NCI-H748 treated with DMSO at 0.1 percent for 48 hours (cell line): ENCODE measurements at regions not wholly inside any gene's neighbourhood (a gene's known extent, or its start where the extent isn't known, plus 50 kb on each side); places are given as distances from the start of the nearest gene placed in this dataset.

Source experiments
- DNase-seq: peaks from one replicate; lab custom pipeline; 2025; lab: John Stamatoyannopoulos, UW

DNA sequence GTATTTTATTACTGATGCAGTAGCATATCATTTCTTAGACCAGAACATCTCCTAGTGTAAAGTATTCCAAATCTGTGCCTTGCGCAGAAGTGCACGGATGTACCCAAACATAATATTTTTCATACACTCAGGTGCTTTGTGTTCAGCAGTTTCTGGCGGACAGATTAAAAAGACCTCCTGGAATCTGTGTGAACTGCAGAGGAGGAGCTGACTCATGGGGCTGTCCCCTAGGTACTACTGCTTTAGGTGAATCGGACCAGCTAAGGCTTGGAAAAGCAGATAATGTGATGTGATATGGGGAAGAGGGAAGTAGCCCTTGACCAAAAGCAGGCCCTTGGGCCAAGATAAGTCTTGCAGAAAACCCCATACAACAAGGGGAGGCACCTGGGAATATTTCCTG, 310.1 kb downstream of the PLK2 start:
- no peak for DNase-seq

DNA sequence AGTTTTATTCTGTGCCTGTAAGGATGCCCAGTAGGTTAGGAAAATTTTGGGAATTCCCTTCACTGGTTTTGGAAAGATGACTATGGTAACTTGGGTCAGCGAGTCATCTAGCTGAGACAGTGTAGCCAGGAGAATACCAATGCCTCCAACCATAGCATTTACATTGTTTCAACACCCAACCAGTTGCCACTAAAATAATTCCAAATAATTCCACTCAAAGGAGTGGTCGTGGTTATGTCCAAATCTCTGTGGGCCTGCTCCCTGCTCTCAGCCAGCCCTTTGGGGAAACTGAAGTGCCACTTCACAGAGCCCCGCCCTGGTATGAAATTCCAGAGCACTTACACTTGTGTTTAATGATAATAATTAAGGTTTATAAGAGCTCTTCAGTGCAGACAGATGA, 310.5 kb downstream of the PLK2 start:
- no peak for DNase-seq

DNA sequence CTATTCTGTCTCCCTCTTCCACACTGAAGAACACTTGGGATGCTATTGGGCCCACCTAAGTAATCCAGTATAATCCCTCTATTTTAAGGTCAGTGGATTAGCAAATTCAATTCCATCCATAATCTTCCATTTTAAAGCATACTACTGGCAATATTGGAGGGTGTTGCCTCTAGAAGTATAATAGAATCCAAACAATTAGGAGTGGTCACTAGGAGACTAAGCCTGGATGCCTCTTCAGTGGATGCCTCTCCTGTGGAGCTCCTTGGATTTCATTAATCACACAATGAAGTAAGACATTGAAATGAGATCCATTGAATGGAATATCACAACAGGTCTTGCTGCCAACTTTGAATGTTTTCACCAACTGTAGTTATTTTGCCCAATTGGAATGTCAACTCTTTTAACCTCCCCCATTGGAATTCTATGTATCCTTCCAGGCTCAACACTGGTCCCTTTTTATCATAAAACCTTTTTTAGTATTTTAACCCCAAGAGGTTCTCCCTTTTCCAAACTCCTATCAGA, 311.6 kb downstream of the PLK2 start:
- DNase-seq, result no peak

DNA sequence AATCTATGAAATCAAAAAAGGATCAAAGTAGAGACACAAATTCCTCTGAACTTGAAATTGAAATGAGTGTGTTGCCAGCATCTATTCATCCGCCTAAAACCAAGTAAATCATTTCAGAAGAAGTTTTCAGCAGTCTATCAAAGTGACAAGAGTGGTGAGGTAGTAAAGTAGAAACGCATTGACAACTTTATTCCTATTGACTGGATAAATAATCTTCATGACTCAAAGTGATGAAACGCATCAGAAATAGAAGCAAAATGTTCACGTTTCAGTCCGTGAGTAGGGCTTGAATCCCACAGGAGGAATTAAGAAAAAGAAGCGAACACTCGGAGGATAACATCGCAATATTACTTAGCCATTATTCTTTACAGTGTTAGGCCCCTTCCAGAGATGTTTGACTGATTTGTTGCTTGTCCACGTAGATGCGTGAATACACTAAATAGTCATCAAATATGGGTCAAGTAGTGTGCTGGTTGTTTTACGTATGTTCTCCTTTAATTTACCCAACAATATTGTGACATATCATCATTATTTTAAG, 314.4 kb downstream of the PLK2 start:
- no peak for DNase-seq

DNA sequence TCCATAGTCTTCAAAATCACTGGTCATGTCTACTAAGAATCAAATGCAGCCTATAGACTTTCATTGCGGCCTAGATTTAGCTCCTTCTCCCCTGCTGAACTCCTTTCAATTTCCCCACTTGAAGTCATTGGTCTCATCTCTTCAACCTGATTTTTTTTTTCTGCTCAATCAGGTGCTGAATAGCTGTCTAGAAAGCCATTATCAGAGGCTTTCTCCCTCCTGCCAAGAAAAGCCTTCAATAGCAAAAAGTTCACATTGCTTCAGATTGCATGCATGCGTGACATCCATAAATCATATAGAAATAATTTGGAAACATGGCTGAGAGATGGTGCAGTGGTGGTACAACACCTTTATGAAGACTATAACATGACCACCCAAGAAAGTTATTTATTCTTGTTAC, 316.2 kb downstream of the PLK2 start:
- DNase-seq, result no peak

DNA sequence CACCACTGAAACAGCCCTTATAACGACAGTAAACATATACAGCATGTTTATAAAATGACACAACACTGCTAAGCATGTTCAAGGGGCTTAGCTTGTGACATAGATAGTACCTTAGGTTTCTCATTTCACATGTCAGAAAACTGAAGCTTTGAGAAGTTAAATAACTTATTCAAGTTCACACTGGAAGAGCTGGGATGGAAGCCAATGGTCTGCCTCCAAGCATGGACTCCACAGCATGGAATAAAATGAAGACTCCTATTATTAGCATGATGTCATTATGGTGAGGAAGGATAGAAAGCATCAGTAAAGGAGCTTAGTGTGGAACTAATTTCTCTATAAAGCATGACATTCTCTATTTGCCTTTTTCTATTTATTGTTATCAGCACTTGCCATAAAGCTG, 316.7 kb downstream of the PLK2 start:
- DNase-seq, result no peak

DNA sequence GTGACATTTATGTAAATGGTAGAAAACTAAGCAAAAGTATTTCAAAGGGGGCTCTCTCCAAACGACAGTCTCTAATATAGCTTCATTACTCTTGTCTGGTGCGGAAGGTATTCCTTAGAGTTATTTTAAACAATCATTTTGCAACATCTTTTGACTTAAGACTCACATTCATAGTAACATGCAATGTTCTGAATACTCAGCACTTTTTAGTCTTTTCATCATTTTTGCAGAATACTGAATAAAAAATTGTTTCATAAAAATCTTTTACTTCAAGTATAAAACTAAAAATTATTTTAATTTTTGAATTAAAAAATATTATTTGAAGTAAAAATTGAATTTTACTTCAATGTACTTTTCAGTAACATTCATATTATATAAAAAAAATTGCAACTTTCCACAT, 321.1 kb downstream of the PLK2 start:
- DNase-seq, result no peak

DNA sequence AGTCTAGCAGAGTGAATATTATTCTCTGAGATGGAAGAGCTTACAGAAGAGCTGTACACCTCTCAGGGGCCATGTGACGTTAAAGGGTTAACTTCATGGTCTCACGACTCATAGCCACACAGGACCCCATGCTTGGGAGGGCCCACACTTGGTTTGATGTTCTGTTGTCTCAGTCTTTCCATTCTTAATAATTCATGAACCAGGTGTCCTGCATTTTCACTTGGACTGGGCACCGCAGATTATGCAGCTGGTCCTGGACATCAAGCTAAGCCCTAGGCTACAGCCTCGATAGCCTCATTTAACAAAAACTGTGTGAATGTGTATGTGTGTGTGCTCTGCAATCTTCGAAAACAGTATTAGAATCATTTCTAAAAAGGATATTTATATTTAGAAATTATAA, 323.5 kb downstream of the PLK2 start:
- DNase-seq, result no peak

DNA sequence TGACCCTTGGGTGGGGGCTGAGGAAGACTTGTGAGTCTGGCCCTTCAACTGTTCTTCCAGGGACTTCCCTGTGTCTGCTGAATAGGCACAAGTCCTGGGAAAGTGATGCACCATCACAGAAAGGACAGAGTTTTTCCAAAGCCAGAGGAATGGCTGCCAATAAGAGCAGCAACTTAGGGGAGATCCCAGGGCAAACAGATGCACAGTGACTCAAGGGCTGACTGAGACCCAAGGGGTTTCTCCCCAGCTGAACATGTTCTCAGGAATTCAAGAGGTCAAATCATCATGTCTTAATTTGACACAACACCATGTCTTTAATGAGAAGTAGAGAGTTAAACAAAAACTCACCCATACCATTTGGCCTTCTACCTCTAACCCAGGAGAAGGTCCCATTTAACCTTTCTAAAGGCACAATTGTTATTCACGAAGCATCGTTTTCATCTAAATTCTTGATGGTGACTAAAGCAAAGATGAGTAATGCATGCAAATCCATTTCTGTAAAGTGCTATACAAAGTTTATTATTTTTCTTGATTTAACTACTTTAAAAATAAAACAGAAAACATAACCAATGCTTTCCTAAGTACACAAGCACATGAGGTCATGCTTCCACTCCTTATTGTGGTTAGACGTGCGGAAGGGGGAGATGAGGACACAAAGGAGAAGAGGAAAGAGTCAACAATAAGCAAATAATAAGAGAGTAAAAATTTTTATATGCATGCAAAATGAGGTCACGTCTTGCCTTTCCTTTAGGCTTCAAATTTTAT, 324.1 kb downstream of the PLK2 start:
- no peak for DNase-seq

DNA sequence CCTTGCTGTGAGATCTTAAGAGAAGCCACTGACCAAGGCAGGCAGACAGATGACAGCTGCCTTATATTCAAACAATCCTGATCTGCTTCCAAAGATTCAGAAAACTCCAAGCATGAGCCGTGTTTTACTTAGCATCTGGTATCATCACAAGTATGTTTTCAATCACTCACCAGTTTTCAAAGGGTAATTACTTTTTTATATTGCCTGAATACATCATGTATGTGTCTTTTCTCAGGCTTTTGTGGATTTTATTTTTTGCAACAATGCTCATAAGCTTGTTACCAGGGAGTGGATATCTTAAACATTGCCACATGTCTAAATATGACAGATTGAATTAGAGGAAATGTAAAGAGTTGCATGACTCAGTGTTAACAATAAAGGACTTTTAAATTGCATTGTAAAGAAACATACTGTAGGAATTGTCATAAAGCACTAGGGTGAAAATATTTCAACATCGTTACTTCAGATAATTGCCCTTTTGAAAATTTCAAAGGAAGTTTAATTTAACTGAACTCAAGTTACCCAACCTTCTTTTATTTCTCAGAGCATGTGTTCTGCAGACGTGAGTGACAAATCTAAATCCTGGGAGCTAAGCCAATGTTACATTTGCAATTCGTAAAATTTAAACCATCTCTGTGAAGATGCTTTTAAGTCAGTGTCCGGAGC, 326.1 kb downstream of the PLK2 start:
- DNase-seq, result peak; percentile 37

DNA sequence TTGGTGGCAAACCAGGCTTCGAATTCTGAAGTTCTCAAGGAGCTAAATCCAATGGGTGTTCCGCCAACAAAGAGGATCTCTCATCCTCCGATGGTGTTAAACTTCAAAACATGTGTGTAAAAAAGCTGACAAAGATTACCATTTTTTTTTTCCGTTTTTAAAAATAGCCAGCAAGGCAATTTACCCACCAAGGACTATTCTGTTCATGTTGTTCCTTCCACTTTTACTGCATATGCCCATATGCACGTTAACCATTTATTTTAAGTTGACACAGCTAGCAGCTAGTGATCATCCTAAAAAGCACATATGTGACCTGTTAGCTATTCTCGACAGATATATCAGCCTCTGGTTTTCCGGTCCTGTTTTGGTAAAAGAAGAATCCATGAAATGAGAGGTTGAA, 326.7 kb downstream of the PLK2 start:
- DNase-seq, result no peak

DNA sequence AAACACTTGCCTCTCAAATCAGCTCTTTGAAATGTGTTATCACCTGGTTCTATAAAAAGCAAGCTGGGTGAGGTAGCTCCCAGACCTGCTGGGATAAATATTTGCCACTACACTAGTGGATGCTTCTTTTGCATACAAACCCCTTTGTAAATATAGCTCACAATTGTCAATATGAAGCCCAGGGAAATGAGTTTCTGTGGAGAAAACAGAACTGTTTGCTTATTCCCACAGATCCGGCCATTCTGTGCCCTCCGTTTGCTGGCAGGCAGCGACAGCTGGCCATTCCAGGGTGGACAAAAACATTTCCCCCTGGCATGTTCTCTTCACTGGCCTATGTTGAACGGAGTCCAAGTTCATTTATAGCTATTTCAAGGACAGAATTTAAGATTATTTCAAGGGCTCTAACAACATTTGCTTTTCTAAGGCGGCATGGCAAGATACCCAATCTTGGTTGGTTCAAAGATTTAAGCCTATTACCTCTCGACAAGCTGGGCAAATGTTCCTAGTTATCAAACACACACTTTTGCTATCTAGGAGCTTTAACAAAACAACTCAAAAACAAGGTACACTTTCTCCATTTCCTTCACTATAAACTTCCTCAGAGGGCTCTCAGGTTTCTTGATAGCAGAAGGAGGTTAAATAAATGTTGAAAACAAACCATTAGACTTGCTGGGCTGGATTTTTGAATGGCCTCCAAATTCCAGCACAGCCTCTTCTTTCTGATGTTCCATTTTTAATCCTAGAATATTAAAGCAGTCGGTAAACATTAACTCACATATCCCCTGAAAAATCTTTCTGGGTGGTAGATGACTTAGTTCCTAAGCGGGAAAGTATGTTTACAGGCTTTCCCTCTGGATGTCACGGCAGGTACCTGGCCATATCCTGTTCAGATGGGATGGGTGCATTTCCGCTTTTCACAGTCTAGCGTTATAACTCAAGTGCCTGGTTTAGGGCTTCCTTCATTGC, 332.3 kb downstream of the PLK2 start:
- DNase-seq, result peak; percentile 74

DNA sequence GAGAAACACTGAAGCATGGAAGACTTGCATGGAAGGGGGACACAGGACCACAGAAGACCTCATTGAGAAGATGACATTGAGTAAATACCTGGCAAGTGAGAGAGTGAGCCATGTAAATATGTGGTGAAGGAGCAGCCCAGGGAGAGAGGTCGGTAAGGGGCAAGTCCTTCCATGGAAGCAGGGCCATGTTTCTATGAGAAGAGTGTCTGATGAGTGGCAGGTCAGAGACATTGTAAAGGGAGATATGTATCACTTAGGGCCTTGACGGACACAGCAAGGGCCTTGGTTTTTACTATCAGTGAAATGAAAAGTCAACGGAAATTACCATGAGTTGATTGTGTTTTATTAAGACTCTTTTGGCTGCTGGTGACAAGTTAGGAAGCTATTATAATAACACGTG, 336.4 kb downstream of the PLK2 start:
- DNase-seq, result no peak

DNA sequence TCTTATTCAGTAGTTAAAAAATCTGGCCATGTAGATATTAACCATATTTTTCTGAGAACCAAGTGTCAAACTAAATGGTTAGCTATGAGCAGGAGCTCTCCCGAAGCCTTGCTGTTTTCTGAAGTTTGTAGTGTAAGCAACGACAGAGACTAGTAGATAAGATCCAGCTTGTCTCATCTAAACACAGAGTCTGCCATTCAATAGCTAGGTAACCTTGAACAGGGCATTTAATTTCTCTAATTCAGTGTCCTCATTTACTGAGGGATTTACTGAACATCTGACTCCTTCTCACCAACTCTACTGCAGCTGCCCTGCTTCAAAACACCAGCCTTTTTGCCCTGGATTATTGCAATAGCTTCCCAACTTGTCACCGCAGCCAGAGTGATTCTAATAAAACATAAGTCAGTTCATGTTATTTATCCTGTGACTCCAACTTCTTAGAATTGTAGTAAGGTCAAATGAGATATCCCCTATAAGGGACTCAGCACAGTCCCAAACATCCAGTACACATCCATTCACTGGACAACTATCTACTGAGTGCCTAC, 337.0 kb downstream of the PLK2 start:
- peak; percentile 43 for DNase-seq

DNA sequence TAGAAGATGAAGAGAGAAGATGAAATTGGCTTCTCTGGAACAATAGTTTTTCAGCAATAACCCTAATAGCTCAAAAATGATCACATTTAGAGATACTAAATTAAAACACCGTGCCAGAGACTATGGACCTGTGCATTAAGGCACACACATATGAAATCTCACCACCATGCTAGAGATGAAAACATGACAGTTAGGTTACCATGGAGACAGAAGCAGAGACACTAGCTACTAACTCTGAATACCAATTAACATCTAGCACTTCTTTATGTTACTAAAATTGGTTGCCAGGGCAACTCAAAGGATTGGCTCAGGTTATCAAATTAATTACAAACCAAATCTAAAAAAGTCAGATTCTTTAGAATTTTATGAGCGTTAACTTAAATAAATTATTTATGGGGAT, 337.7 kb downstream of the PLK2 start:
- DNase-seq, result peak; percentile 85

DNA sequence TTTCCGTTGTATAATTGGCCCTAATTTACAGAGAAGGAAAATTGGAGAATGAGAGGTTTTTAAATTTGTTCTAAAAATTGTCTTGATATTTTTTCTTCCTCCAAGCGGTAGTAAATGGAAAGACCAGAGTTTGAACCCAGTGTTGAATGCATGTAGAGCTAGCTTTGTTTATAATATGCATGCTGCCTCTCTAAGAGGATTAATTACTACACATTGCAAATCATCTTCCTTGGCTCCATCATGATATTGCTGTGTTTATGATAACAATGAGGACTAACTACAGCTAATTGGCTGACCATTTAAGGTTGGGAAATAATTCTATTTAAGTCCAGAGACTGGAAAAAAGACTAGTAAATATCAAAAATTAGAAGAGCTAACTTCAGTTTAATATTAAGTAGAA, 338.5 kb downstream of the PLK2 start:
- DNase-seq, result peak; percentile 38

DNA sequence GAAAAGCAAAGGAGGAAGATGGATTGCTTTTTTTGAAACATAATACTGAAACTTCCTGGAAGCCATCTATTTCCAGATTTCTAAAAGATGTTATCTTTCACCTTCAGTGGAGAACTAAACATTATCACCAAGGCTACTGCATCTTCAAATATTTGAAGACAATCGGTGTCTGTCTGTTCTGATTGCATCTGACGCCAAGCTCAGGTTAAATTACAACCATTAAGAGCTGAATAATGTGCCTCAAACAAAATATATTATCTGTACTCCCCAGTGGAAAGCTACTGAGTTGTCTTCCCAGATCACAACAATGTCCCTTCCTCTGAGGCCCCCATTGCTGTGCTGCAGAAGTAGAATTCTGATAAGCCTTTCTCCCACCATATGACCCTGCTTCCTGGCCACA, 342.3 kb downstream of the PLK2 start:
- peak; percentile 73 for DNase-seq

DNA sequence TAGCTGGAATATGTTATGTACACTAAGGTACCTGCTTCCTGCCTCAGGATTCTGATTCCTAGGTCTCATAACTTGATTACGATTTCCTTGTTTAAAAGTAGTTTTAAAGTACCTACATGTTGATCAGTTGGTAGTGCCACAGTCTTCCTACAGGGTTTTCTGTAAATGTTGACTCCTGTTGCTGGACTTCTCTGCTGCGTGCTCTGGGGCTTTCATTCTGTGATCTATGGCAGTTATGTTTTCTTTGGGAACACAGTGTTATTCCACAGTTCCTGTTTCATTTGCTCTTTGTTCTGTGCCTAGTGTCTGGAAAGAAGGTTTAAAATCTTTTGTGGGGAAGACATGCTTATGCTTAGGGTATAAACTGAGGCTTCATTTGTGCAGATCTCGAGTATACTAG, 343.5 kb downstream of the PLK2 start:
- DNase-seq, result no peak

DNA sequence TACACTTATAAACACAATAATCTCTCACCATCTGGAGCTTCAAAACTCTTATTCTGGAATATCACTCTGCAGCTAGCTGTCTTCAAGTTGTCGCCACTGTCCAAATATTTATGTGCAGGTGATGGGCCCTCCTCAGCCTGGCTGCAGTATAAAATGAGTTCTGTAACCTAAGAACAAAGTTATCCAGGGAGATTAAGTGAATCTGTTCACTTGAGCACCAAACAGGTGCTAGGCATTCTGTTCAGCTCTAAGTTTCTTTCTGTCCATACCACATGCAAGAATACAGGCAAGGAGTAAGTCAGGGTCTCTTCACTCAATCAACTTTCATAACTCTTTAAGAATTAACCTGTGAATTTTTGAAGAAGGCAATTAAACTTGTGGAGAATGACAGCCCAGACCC, 344.1 kb downstream of the PLK2 start:
- no peak for DNase-seq

DNA sequence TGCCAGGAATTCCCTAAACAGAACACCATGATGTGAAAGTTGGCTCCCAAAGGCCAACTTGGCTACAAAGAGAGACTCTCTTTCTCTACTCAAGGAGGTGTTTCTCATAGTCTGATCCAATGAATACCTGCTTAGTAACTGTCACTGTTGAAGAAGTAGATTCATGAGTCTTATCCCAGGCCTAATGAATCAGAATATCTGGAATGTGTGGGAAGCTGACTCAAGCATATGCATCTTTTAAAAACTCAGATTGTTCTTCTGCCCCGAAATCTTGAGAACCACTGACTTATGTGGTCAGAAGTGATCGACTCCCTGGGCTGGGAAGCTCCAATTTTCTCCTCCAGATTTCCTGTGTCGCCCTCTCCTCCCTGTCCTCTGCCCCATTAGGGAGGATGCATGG, 345.6 kb downstream of the PLK2 start:
- no peak for DNase-seq

DNA sequence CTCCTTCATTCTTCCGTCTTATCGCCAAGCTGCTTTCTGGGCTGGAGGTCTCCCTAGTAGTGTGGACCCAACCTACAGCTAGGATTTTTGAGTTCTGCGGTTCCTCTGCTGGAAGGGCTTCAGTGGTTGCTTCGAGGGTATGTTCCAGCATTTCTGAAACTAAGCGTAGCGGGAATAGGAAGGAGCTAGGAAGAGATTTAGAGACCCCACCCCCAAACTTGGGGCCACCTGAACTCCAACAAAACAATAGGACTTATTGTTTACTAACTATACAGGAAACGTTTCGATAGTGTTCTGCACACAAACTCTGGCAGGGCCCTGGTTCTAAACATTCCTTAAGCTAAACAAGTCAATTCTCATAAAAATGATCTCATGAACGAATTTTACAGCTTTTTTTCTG, 346.7 kb downstream of the PLK2 start:
- DNase-seq, result no peak

DNA sequence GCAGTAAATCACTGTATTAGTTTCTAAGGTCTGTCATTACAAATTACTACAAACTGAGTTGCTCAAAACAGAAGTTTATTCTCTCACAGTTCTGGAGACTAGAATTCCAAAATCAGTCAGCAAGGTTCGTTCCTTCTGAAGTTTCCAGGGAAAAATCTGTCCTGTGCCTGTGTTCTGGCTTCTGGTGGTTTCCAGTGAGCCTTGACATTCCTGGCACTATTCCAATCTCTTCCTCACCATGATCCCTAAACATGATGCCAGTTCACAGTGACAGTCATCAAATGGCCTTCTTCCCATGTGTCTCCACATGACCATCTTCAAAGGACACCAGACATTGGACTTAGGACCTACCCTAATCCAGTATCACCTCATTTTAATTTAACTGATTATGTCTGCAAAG, 351.4 kb downstream of the PLK2 start:
- DNase-seq, result no peak
